ENCODE measurements at regions not wholly inside any gene's neighbourhood (a gene's known extent, or its start where the extent isn't known, plus 50 kb on each side); places are given as distances from the start of the nearest gene placed in this dataset.

DNA sequence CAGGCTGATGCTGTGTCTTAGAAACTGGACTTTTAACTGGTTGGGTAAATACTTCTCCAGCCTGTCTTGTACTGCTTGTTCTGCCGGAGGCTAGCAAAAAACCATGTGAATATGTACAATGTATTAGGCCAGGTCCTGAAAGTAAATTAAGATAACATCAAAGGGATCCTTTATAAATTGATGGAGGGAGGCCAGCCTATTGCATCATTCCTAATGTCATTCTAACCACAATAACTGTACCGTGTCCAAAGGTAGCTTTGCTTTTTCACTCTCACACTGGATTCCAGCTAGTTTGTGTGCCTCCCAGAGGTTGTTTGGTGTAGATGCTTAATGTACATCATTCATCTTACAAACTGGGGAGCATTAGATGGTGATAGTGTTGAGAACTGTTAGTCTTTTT is 91.2 kb upstream of the SEM1 start:
- TF ChIP-seq, protein P1, sequence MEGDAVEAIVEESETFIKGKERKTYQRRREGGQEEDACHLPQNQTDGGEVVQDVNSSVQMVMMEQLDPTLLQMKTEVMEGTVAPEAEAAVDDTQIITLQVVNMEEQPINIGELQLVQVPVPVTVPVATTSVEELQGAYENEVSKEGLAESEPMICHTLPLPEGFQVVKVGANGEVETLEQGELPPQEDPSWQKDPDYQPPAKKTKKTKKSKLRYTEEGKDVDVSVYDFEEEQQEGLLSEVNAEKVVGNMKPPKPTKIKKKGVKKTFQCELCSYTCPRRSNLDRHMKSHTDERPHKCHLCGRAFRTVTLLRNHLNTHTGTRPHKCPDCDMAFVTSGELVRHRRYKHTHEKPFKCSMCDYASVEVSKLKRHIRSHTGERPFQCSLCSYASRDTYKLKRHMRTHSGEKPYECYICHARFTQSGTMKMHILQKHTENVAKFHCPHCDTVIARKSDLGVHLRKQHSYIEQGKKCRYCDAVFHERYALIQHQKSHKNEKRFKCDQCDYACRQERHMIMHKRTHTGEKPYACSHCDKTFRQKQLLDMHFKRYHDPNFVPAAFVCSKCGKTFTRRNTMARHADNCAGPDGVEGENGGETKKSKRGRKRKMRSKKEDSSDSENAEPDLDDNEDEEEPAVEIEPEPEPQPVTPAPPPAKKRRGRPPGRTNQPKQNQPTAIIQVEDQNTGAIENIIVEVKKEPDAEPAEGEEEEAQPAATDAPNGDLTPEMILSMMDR (conservative IDR thresholded peaks at IDR 0.05; ENCODE audit: low read depth, low read length), result no peak
- TF ChIP-seq EZH2 (IDR thresholded peaks at IDR 0.05; ENCODE audit: borderline replicate concordance, low read depth, low read length, poor library complexity, severe bottlenecking), result no peak
